ENCODE measurements at regions not wholly inside any gene's neighbourhood (a gene's known extent, or its start where the extent isn't known, plus 50 kb on each side); places are given as distances from the start of the nearest gene placed in this dataset.
"Not testable (repeated sequence)": the region's sequence is repeated elsewhere in the genome, so short reads cannot be mapped to it uniquely, and the experiment has no call there.

DNA sequence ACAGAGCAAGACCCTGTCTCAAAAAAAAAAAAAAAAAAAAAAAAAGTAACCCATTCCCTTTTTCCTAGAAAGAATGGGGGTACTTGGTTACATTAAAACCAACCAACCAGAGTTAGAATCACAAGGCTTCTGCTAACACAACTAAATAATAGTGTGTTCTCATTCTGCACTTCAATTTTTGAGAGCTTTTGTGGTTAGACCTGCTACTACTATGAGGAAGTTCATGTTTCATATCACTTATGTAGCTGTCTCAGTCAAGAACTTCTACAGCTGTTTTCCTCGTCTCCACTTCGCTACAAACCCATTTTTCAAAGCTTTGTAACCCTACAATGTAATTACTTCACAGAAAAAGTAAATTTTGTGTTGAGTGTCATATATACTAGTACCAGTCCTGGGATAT lies 58.3 kb downstream of the PDHA2 start:
- DNase-seq (no peak), ATAC-seq (replicated peaks) (no peak)
- Mint-ChIP-seq H3K4me3 (no peak overlapping the region), H3K9me3 (peaks cover 6 to 24% of the 10 kb centered on the region in 2 donors), H3K27ac (no peak overlapping the region), H3K4me1 (ENCODE audit: low read depth in 2 of 2) (no peaks in the 10 kb centered on the region), H3K36me3 (ENCODE audit: insufficient read depth) (no peaks in the 10 kb centered on the region), H3K27me3 (no peaks in the 10 kb centered on the region)

DNA sequence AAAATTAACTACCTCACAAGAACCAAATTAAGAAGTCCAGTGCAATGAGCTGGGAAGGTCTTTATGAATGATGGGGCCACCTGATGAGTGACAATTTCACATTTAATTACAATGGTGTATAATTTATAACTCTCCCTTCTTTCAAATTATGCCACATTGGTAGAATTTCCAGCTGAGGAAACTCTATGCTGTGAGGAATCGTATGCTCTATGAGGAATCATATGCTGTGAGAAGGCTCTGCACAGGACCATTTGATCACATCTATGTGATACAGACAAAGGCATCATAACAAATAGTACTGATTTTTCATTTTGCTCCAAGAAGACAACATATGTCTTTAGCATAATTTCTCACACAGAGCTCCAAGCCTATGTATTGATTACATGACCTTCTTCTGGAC lies 69.3 kb downstream of the PDHA2 start:
- H3K36me3 Mint-ChIP-seq (ENCODE audit: insufficient read depth) = no peaks in the 10 kb centered on the region
- H3K4me3 Mint-ChIP-seq = no peak overlapping the region
- ATAC-seq (replicated peaks) (no peak), DNase-seq (no peak)
- H3K4me1 Mint-ChIP-seq (ENCODE audit: low read depth in 2 of 2) = no peaks in the 10 kb centered on the region
- peaks cover 5 to 22% of the 10 kb centered on the region in 2 donors for H3K9me3 Mint-ChIP-seq
- no peak overlapping the region for H3K27ac Mint-ChIP-seq
- no peaks in the 10 kb centered on the region for H3K27me3 Mint-ChIP-seq

DNA sequence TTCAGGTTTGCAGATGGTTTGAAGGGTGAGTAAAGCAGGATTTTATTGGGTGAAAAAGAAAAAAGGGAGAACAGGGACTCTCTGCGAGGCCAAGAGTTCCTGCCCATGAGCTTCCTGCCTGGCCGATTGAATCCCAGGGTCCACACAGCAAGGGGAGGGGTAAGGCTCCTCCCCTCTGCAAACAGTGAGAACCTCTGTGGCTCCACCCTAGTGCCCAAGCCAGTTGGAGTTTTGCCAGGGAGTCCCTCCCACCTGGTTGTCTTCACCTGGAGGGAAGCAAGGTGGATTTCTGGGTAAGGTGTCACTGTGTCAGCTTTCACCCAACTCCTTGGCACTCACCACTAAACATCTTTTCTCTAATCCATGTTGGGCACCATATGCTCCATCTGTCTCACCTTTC lies 70.9 kb downstream of the PDHA2 start:
- H3K27me3 Mint-ChIP-seq = no peaks in the 10 kb centered on the region
- no peaks in the 10 kb centered on the region for H3K36me3 Mint-ChIP-seq (ENCODE audit: insufficient read depth)
- no peaks in the 10 kb centered on the region for H3K4me1 Mint-ChIP-seq (ENCODE audit: low read depth in 2 of 2)
- H3K4me3 Mint-ChIP-seq = no peak overlapping the region
- DNase-seq (no peak), ATAC-seq (replicated peaks) (no peak)
- peaks cover 5 to 22% of the 10 kb centered on the region in 2 donors for H3K9me3 Mint-ChIP-seq
- no peak overlapping the region for H3K27ac Mint-ChIP-seq

DNA sequence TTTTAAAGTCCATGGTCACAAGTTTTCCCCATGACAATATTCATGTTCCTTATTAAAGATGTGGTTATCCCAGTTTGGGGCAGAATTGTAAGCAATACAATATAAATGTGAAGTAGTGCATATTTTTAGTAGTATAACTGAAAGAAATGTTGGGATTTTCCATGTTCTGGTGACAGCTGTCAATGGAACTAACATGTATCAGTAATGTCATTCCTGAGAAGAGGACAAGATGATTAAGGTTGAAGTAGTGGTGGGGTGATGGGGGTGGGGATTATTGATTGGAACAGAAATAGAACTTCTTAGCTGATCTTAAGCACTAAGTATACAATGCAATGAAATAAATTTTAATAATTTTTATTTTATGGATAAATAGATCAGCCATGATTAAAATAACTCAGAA lies 81.6 kb downstream of the PDHA2 start:
- Mint-ChIP-seq H3K4me3 (no peak overlapping the region), H3K27me3 (no peaks in the 10 kb centered on the region), H3K27ac (no peak overlapping the region), H3K4me1 (ENCODE audit: low read depth in 2 of 2) (no peaks in the 10 kb centered on the region), H3K36me3 (ENCODE audit: insufficient read depth) (no peaks in the 10 kb centered on the region), H3K9me3 (peaks cover 3 to 7% of the 10 kb centered on the region in 2 donors)
- DNase-seq (no peak), ATAC-seq (replicated peaks) (no peak)

DNA sequence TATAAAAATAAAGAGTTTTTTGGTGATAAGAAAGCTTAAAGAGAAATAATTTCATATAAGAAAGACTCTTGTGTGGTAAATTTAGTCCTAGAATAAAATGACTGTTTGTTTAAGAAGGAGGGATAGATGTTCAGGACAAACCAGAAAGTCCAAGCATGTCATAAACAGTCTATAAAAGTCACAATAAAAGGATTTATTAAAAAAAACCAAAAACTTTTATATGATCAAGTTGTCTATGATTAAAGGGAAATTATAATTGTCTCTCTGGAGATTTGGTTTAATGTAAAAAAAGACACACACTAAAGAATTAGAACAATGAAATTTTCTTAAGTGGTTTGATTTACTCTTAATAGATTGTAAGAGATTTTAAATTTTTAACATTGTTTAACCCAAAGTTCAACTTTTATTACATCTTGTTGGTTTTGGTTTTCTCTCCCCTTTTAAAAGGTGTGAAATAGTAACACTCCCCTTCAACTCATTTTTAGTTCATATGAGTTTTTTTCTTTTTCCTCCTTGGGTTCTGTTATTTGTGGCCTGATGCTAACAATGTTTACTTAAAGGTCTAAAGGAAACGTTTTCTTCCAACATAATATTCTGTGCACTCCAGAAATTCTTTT lies 89.7 kb downstream of the PDHA2 start:
- no peaks in the 10 kb centered on the region for H3K4me1 Mint-ChIP-seq (ENCODE audit: low read depth in 2 of 2)
- no peak for ATAC-seq (replicated peaks)
- no peak for DNase-seq

DNA sequence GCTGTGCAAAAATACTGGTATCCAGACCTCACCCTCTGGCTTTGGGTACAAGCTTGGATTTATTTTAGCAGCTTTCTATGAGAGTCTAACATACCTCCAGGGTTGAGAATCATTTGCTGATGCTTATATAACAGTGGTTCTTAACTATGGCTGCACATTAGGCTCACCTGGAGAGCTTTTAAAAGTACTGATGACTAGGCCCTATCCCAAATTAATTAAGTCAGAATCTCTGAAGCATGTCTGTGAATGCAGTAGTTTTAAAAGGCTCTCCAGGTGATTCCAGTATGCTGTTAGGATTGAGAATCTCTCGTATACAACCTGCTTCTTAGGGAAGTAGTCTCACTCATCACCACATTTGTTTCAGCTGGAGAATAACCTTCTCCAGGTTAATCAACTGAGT lies 99.2 kb downstream of the PDHA2 start:
- no peak overlapping the region for H3K27ac Mint-ChIP-seq
- no peak overlapping the region for H3K4me3 Mint-ChIP-seq

More for the DNA sequence above, 89.7 kb downstream of the PDHA2 start:
- no peak overlapping the region for H3K4me3 Mint-ChIP-seq
- no peaks in the 10 kb centered on the region for H3K36me3 Mint-ChIP-seq (ENCODE audit: insufficient read depth)
- peaks cover 0 to 11% of the 10 kb centered on the region in 2 donors for H3K9me3 Mint-ChIP-seq
- H3K27ac Mint-ChIP-seq = no peak overlapping the region
- no peaks in the 10 kb centered on the region for H3K27me3 Mint-ChIP-seq

DNA sequence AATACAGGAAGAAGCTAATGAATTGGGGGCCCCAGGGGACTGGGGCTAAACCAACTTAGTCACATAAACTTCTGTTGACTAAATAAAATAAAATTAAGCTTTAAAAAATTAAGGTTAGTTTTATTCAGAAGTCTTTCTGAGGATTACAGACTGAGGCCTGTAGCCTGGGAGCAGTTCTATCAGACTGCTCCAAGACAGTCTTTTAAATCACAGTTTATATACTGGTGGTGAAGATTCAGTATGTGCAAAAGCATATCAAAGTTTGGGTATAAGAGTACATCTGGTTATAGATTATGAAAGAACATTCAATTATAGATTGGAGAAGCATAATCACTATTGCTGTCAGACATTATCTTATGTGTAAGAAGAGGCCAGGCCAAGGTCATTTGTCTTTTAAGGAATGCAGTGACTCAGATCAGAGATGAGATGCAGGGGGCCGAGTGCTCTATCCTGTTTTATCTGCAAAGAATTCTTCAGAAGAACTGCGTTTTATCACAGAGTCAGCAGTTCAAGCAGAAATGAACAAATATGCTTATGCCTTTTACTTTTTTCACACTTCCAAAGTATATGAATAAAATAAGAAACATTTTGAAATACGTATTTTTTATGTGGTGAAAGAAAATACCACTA lies 109.4 kb downstream of the PDHA2 start:
- Mint-ChIP-seq H3K4me3 (no peak overlapping the region), H3K9me3 (peaks cover 10 to 18% of the 10 kb centered on the region in 2 donors), H3K36me3 (ENCODE audit: insufficient read depth) (no peaks in the 10 kb centered on the region), H3K27ac (no peak overlapping the region), H3K27me3 (no peaks in the 10 kb centered on the region), H3K4me1 (ENCODE audit: low read depth in 2 of 2) (no peaks in the 10 kb centered on the region)
- ATAC-seq (replicated peaks) (no peak), DNase-seq (no peak)

More for the DNA sequence above, 99.2 kb downstream of the PDHA2 start:
- H3K9me3 Mint-ChIP-seq = no peaks in the 10 kb centered on the region
- DNase-seq (no peak), ATAC-seq (replicated peaks) (no peak)
- H3K36me3 Mint-ChIP-seq (ENCODE audit: insufficient read depth) = no peaks in the 10 kb centered on the region
- no peaks in the 10 kb centered on the region for H3K4me1 Mint-ChIP-seq (ENCODE audit: low read depth in 2 of 2)
- H3K27me3 Mint-ChIP-seq = no peaks in the 10 kb centered on the region

DNA sequence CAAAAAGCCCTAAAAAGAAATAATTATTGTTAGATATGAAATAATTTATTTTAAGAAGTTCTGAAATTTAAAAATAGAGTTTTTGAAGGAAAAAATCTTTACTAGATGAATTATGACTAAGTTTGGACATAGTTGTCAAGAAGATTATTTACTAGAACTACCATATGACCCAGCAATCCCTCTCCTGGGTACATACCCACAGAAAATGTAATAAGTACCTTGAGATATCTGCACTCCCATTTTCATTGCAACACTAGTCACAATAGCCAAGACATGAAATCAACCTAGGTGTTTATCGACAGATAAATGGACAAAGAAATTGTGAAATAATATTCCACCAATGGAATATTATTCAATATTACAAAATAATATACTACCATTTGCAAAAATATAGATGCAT lies 109.9 kb downstream of the PDHA2 start:
- Mint-ChIP-seq H3K27me3 (no peaks in the 10 kb centered on the region), H3K4me1 (ENCODE audit: low read depth in 2 of 2) (no peaks in the 10 kb centered on the region), H3K9me3 (peaks cover 10 to 24% of the 10 kb centered on the region in 2 donors), H3K36me3 (ENCODE audit: insufficient read depth) (no peaks in the 10 kb centered on the region), H3K4me3 (no peak overlapping the region), H3K27ac (no peak overlapping the region)
- no peak for DNase-seq
- ATAC-seq (replicated peaks) = no peak

DNA sequence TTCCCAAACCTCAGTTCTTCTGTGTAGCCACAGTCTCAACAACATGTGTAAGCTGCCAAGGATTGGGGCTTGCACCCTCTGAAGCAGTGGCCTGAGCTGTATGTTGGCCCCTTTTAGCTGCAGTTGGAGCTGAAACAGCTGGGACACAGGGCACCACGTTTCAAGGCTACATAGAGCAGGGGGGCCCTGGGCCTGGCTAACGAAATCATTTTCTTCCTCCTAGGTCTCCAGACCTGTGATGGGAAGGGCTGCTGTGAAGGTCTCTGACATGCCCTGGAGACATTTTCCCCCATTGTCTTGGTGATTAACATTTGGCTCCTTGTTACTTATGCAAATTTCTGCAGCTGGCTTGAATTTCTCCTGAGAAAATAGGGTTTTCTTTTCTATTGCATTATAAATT lies 112.6 kb downstream of the PDHA2 start:
- not testable (repeated sequence) for H3K27ac Mint-ChIP-seq; H3K4me3 Mint-ChIP-seq; H3K4me1 Mint-ChIP-seq (ENCODE audit: low read depth in 2 of 2); ATAC-seq (replicated peaks); H3K27me3 Mint-ChIP-seq; H3K36me3 Mint-ChIP-seq (ENCODE audit: insufficient read depth); DNase-seq
- H3K9me3 Mint-ChIP-seq = peaks cover 10 to 23% of the 10 kb centered on the region in 2 donors

DNA sequence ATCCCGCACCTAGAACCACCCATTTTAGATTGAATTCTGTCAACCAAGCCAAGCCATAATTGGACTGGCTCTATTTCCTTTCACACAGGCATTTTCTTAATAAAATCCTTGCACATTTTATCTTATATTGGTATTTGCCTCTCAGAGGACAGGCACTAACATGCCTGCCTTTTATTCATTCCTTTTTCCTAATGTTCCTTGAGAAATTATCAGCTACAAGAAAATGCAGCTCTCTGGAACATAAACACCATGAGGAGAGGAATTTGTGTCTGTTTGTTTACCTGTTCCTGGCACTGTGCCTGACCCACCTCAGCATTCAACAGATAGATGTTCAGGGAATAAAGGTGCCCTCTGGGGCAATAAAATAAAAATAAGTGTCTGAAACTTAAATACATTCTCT lies 116.2 kb downstream of the PDHA2 start:
- Mint-ChIP-seq H3K4me3 (no peak overlapping the region), H3K9me3 (peaks cover 9 to 23% of the 10 kb centered on the region in 2 donors), H3K27ac (no peak overlapping the region), H3K36me3 (ENCODE audit: insufficient read depth) (no peaks in the 10 kb centered on the region), H3K4me1 (ENCODE audit: low read depth in 2 of 2) (no peaks in the 10 kb centered on the region), H3K27me3 (no peaks in the 10 kb centered on the region)
- no peak for ATAC-seq (replicated peaks)
- DNase-seq = no peak

DNA sequence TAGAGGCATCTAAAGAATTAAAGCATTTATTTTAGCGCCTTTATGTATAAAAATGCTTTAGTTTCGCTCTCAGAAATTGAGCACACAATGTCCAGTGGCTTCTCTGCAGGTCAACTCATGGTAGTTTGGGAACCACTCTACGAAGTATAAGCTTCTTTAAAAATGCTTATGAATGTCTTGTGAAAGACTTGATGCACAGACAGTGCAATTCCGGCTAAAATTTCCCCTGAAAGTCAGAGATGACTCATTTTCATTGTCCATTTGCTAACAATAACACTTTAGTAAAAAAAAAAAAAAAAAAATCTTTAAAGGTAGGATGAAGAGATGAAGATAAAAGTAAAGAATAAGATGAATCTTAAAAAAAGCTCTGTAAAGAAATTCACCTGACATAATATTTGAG lies 117.2 kb downstream of the PDHA2 start:
- H3K4me1 Mint-ChIP-seq (ENCODE audit: low read depth in 2 of 2) = no peaks in the 10 kb centered on the region
- no peaks in the 10 kb centered on the region for H3K27me3 Mint-ChIP-seq
- no peak overlapping the region for H3K27ac Mint-ChIP-seq
- no peaks in the 10 kb centered on the region for H3K36me3 Mint-ChIP-seq (ENCODE audit: insufficient read depth)
- ATAC-seq (replicated peaks) (no peak), DNase-seq (no peak)
- H3K9me3 Mint-ChIP-seq = peaks cover 8 to 23% of the 10 kb centered on the region in 2 donors
- no peak overlapping the region for H3K4me3 Mint-ChIP-seq

DNA sequence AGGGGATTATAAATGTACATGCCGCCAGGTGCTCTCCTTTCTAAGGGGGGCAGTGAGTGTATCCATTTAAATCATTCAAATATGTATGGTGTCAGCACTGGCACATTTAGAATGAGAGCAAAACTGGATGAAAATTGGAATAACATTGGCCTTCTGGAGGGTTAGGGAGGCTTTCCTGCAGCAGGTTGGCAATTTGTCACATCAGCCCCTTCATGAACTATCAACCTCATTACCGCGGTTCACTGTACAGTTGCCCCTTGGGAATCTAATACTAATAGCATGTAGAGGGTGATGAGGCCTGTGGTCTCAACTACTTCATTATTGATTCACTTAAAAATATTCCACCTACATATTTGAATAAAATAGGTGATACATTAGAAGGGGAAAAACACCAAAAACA lies 117.9 kb downstream of the PDHA2 start:
- H3K36me3 Mint-ChIP-seq (ENCODE audit: insufficient read depth) = no peaks in the 10 kb centered on the region
- H3K27me3 Mint-ChIP-seq = no peaks in the 10 kb centered on the region
- H3K9me3 Mint-ChIP-seq = peaks cover 8 to 23% of the 10 kb centered on the region in 2 donors
- no peak for ATAC-seq (replicated peaks)
- no peak for DNase-seq
- H3K4me3 Mint-ChIP-seq = no peak overlapping the region
- no peaks in the 10 kb centered on the region for H3K4me1 Mint-ChIP-seq (ENCODE audit: low read depth in 2 of 2)
- H3K27ac Mint-ChIP-seq = no peak overlapping the region

DNA sequence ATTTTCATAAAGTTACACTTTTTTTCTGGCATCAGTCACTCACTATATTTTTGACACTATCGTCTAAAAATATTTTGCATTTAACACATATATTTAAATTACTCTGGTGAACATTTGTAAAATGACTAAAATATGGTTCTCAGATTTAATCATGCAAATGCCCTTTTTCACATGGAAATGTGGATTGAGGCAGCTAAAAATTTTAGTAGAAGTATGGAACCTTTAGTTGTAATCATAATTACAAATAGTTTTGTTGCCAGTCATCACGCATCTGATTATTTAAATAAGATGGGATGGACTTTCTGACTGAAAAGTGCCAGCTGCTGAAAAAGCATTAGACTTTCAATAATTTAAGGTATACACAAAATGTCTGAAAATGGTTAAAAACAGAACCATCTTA lies 119.3 kb downstream of the PDHA2 start:
- no peaks in the 10 kb centered on the region for H3K27me3 Mint-ChIP-seq
- no peaks in the 10 kb centered on the region for H3K4me1 Mint-ChIP-seq (ENCODE audit: low read depth in 2 of 2)
- DNase-seq (no peak), ATAC-seq (replicated peaks) (no peak)
- H3K27ac Mint-ChIP-seq = no peak overlapping the region
- peaks cover 5 to 18% of the 10 kb centered on the region in 2 donors for H3K9me3 Mint-ChIP-seq
- H3K36me3 Mint-ChIP-seq (ENCODE audit: insufficient read depth) = no peaks in the 10 kb centered on the region
- no peak overlapping the region for H3K4me3 Mint-ChIP-seq

DNA sequence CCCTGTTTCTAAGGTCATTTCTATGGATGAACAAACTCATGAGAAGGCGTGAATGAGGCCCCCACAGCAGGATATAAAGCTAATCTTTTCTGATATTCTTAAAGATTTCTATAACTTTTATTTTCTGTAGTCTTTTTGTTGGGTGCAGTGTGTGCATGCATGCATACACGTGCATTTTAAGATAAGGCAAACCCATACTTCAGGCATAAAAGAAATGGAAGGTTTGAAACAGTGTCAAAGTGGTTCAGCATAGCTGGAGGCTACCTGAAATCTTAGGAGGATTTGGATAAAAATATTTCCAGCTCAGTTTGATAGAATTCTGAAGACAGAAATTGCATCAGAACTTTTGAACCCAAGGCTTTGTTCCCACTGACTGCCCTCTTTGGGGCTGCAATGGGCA lies 119.7 kb downstream of the PDHA2 start:
- no peak for DNase-seq
- Mint-ChIP-seq H3K9me3 (peaks cover 4 to 14% of the 10 kb centered on the region in 2 donors), H3K36me3 (ENCODE audit: insufficient read depth) (no peaks in the 10 kb centered on the region), H3K27ac (no peak overlapping the region), H3K4me3 (no peak overlapping the region), H3K27me3 (no peaks in the 10 kb centered on the region), H3K4me1 (ENCODE audit: low read depth in 2 of 2) (no peaks in the 10 kb centered on the region)
- ATAC-seq (replicated peaks) = no peak
